ENCODE measurements at regions not wholly inside any gene's neighbourhood (a gene's known extent, or its start where the extent isn't known, plus 50 kb on each side); places are given as distances from the start of the nearest gene placed in this dataset.
"Not testable (repeated sequence)": the region's sequence is repeated elsewhere in the genome, so short reads cannot be mapped to it uniquely, and the experiment has no call there.

GRCh38 chr16:60646631-60647030 is 1389.6 kb downstream of the CDH8 start:
- DNase-seq, result no peak

- no peak for DNase-seq
Observed at GRCh38 chr16:60645541-60645940, 1390.7 kb downstream of the CDH8 start.

DNA sequence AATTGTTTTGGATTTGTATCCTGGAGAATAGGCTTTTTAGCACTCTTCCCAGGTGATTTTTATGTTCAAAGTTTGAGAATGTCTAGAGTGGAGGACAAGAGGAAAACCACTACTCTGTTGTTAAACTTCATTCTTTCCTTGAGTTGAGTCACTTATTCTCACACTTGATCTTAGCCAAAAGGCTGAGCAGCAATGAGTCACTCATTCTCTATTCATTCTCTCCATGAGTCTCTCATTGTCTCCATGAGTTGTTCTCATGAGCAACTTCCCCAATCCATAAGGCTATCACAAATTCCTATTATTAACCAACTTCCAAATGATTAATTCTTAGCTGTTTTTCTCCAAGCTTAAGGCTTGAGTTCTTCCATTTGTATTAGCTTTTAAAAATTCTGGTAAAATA is 1393.3 kb downstream of the CDH8 start:
- peak; percentile 78 for DNase-seq

GRCh38 chr16:60641067-60641665 is 1395.1 kb downstream of the CDH8 start:
- DNase-seq, result no peak

- no peak for DNase-seq
Observed at GRCh38 chr16:60640038-60640437, 1396.2 kb downstream of the CDH8 start.

DNA sequence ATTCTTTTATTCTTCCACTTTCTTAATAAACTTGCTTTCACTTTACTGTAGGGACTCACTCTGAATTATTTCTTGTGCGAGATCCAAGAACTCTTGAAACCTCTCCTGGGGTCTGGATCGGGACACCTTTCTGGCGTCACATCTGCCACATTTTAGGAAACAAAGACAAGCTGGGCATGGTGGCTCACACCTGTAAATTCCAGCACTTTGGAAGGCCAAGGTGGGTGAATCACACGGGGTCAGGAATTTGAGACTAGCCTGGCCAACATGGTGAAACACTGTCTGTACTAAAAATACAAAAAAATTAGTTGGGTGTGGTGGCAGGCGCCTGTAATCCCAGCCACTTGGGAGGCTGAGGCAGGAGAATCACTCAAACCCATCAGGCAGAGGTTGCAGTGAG is 1399.6 kb downstream of the CDH8 start:
- not testable (repeated sequence) for DNase-seq

GRCh38 chr16:60636117-60636516 is 1400.1 kb downstream of the CDH8 start:
- no peak for DNase-seq

DNA sequence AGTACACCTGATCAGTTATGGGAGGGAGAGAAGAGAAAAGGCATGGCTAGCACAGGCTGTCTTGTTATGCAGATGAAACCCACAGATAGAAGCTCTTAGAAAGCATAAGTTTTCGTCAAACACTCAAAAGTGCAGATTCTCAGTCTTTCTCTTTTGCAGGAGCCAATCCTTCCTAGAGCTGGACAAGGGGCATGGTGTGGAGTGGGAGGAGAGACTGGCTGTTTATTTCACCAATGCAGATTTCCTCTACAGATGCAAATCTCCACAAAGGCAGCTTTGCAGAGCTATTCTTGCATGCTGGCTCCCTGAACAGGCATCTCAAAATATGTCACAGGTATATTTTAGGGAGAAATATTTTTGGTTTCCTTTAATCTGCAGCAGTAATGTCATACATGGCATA is 1400.7 kb downstream of the CDH8 start:
- no peak for DNase-seq

DNA sequence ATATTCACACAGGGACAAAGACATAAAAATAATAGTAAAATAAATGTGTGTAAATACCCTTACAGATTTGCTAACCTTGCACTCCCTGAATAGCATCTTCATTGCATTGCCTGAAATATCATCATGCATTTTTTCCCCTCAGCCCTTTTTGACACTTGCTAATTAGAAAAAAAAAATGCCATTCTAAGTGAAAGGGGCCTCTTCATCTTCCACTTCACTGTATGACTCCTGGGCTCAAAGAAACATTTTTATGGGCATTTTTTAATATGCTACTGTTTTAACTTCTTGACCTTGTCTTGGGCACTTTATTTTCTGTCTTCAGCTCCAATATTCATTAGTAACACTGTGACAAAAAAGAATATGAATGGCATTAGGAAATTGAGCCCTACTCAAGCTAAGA is 1424.4 kb downstream of the CDH8 start:
- DNase-seq, result no peak

- no peak for DNase-seq
Observed at GRCh38 chr16:60608971-60609370, 1427.3 kb downstream of the CDH8 start.

DNA sequence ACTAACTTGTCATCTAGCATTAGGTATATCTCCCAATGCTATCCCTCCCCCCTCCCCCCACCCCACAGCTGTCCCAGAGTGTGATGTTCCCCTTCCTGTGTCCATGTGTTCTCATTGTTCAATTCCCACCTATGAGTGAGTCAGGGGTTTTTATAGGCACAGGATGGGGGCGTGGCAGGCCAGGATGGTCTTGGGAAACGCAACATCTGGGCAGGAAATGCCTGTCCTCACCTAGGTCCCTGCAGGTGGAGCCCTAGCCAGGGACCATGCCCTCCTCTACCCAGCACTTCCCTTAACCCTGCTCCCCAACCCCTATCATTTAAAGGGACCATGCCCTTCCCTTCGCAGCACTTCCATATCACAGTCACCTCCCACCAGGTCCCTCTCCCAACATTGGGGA is 1430.6 kb downstream of the CDH8 start:
- not testable (repeated sequence) for DNase-seq

- no peak for DNase-seq
Observed at GRCh38 chr16:60605176-60605575, 1431.1 kb downstream of the CDH8 start.

GRCh38 chr16:60586493-60586892 is 1449.7 kb downstream of the CDH8 start:
- no peak for DNase-seq

GRCh38 chr16:60582528-60582927 is 1453.7 kb downstream of the CDH8 start:
- no peak for DNase-seq

DNA sequence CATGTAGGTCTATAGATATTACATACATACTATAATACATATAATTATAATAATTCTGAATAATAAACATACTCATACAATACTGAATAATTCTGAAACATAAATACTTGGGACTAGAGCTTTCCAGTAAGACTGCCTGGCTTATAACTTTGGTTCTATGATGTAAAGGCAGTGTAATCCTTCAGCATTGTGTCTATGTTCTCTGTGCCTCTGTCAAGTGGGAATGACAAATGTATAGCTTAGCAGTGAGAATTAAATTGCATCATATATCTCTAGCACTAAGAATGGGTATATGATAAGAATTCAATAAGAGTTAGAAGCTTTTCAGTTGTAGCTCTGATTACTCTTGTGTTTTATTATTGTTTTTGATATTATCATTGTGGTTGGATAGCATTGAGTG is 1469.3 kb downstream of the CDH8 start:
- DNase-seq, result no peak

GRCh38 chr16:60564588-60564987 is 1471.7 kb downstream of the CDH8 start:
- no peak for DNase-seq

DNA sequence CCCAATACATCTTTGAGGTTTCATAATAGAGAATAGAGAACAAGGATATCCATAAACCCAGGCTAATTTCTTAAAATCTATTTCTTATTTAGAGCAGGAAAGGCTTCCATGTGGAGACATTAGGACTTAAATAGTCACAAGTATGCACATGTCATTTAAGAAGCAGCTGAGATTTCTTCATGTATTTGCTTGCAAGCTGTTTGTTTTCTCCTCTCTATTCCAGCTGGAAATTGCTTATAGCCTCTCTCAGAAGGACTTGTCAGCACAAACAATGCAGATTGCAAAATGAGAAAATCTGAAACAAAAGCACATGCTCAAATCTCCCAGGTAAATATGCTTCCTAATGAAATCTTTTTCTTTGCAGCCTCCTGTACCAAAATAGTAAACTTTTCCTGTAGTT is 1473.1 kb downstream of the CDH8 start:
- no peak for DNase-seq

DNA sequence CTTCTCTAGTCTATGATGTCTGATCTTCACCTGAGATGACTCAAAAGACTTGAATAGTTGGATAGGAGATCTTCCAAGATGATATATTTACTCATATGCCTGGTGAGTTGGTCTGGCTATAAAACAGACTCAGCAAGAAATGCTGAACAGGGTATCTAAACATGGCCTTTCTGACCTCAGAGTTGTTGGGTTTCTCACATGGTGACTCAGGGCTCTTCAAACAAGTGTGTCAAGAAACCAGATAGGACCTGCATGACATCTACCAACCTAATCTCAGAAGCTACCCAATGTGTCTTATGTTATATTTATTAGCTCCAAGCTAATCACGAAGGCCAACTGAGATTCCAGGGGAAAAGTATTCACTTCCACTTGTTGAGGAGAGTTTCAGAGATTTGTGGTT is 1477.3 kb downstream of the CDH8 start:
- DNase-seq, result no peak

- DNase-seq, result no peak
Observed at GRCh38 chr16:60553090-60553757, 1483.0 kb downstream of the CDH8 start.

GRCh38 chr16:60541535-60541934 is 1494.7 kb downstream of the CDH8 start:
- no peak for DNase-seq

DNA sequence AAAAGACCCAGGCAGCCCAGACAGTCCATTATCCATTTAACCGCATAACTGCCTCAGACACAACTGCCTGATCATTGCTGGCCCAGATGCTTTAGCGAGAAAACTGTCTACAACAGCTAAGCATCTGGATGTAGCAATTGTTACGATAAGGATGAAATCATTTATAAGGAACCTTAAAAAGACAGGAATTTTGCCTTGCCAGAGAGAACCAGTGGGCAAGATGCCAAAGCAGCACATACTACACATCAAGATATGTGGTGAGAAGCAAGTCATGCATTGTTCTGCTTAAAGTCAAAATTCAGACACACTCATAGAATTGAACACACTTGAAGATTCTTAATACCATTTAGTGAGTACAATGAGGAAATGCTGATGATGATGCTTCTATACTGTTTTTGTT is 1525.3 kb downstream of the CDH8 start:
- DNase-seq, result peak; percentile 9

DNA sequence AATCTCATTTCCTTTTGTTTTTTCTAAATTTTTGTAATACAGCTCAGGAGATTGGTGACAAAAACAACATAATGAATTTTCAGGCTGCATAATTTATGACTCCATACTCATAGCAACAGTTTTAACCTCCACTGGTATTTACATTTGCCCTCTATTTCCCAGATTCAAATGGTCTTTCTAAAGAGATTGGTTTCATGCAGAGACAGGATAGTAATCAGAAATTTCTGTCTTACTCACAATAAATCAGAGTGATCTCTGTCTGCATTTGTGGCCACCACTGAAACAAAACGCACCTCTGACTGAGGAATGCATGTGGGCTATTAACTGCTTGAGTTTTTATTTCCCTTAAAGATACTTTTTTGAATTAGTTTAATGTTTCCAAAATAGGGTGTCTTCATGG is 1526.0 kb downstream of the CDH8 start:
- DNase-seq, result no peak

- DNase-seq, result no peak
Observed at GRCh38 chr16:60491273-60491672, 1545.0 kb downstream of the CDH8 start.

GRCh38 chr16:60485872-60486489 is 1550.3 kb downstream of the CDH8 start:
- DNase-seq, result no peak
